ENCODE measurements at regions not wholly inside any gene's neighbourhood (a gene's known extent, or its start where the extent isn't known, plus 50 kb on each side); places are given as distances from the start of the nearest gene placed in this dataset.
"Not testable (repeated sequence)": the region's sequence is repeated elsewhere in the genome, so short reads cannot be mapped to it uniquely, and the experiment has no call there.

- no peak for DNase-seq (ENCODE audit: low read depth in 4 of 4, low spot score in 3 of 4)
These were observed 49.9 kb upstream of the WNT7B start for GRCh38 chr22:46026899-46027210.

GRCh38 chr22:46027211-46028105 is 50.5 kb upstream of the WNT7B start:
- DNase-seq (ENCODE audit: low read depth in 4 of 4, low spot score in 3 of 4) = no peak

GRCh38 chr22:46028106-46028991 is 51.4 kb upstream of the WNT7B start:
- no peak for DNase-seq (ENCODE audit: low read depth in 4 of 4, low spot score in 3 of 4)

- no peak for DNase-seq (ENCODE audit: low read depth in 4 of 4, low spot score in 3 of 4)
These were observed 52.1 kb upstream of the WNT7B start for GRCh38 chr22:46029036-46029435.

GRCh38 chr22:46029574-46030200 is 52.7 kb upstream of the WNT7B start:
- no peak for DNase-seq (ENCODE audit: low read depth in 4 of 4, low spot score in 3 of 4)

GRCh38 chr22:46030231-46030880 is 53.4 kb upstream of the WNT7B start:
- DNase-seq (ENCODE audit: low read depth in 4 of 4, low spot score in 3 of 4) = no peak

- no peak for DNase-seq (ENCODE audit: low read depth in 4 of 4, low spot score in 3 of 4)
These were observed 54.1 kb upstream of the WNT7B start for GRCh38 chr22:46031066-46031465.

GRCh38 chr22:46031557-46031956 is 54.6 kb upstream of the WNT7B start:
- DNase-seq (ENCODE audit: low read depth in 4 of 4, low spot score in 3 of 4) = no peak

GRCh38 chr22:46031965-46032851 is 55.2 kb upstream of the WNT7B start:
- no peak for DNase-seq (ENCODE audit: low read depth in 4 of 4, low spot score in 3 of 4)

- no peak for DNase-seq (ENCODE audit: low read depth in 4 of 4, low spot score in 3 of 4)
These were observed 56.6 kb upstream of the WNT7B start for GRCh38 chr22:46033256-46034200.

GRCh38 chr22:46034480-46034879 is 57.5 kb upstream of the WNT7B start:
- DNase-seq (ENCODE audit: low read depth in 4 of 4, low spot score in 3 of 4) = not testable (repeated sequence)

GRCh38 chr22:46035380-46035741 is 58.4 kb upstream of the WNT7B start:
- DNase-seq (ENCODE audit: low read depth in 4 of 4, low spot score in 3 of 4) = no peak

GRCh38 chr22:46035742-46036557 is 59.0 kb upstream of the WNT7B start:
- DNase-seq (ENCODE audit: low read depth in 4 of 4, low spot score in 3 of 4) = peak; percentile 95 to 98 (median 96)

- no peak for DNase-seq (ENCODE audit: low read depth in 4 of 4, low spot score in 3 of 4)
These were observed 59.8 kb upstream of the WNT7B start for GRCh38 chr22:46036558-46037408.

- no peak for DNase-seq (ENCODE audit: low read depth in 4 of 4, low spot score in 3 of 4)
These were observed 61.2 kb upstream of the WNT7B start for GRCh38 chr22:46038174-46038487.

- DNase-seq (ENCODE audit: low read depth in 4 of 4, low spot score in 3 of 4) = no peak
These were observed 61.8 kb upstream of the WNT7B start for GRCh38 chr22:46038516-46039430.

All from left renal pelvis (tissue), 4 donors.